SK-N-MC (cell line): ENCODE measurements at regions not wholly inside any gene's neighbourhood (a gene's known extent, or its start where the extent isn't known, plus 50 kb on each side); places are given as distances from the start of the nearest gene placed in this dataset.

Experiments
- EZH2 ChIP-seq: fragments of 200-600 bp; sonication (generic); IDR thresholded peaks from one replicate; pipeline ENCODE4 v1.6.1; 2017; ENCODE audit warnings: antibody characterized with exemption
- FOXP2 ChIP-seq: optimal IDR thresholded peaks from 2 replicates; pipeline ENCODE3; 2011; ENCODE audit warnings: mild to moderate bottlenecking, moderate library complexity; ENCODE audit not compliant: insufficient read depth; ENCODE audit errors: extremely low read length, control extremely low read depth
- POLR2AphosphoS5 ChIP-seq: IDR thresholded peaks from 2 replicates; pipeline ENCODE4 v1.6.1; 2012; ENCODE audit warnings: mild to moderate bottlenecking, low read depth, low read length, borderline replicate concordance

DNA sequence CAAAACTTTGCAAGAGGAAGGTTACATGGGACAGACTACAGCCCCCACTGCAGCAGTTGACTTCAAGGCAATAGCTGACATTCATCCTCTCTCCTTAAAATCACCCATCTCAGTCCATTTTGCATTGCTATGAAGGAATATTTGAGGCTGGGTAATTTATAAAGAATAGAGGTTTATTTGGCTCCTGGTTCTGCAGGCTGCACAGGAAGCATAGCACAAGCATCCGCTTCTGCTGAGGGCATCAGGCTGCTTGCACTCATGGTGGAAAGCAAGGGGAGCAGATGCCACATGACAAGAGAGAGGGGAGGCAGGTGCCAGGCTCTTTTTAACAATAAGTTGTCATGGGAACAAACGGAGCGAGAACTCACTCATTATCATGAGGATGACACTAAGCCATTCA lies 646.0 kb downstream of the ZEB2 start:
- TF ChIP-seq EZH2, result no peak
- TF ChIP-seq POLR2AphosphoS5, result no peak
- no peak for TF ChIP-seq FOXP2
